Aorta (tissue), 5 donors: ENCODE measurements at regions not wholly inside any gene's neighbourhood (a gene's known extent, or its start where the extent isn't known, plus 50 kb on each side); places are given as distances from the start of the nearest gene placed in this dataset.

Experiments used
- ATAC-seq: fragments of 200-7000 bp; cut with Tn5 transposase; one replicate; pipeline ENCODE4 v1.9.1; 2022; ENCODE audit warnings: moderate library complexity; ENCODE audit not compliant: low FRiP score
- DNase-seq, 2 donors: peaks; one replicate each; pipeline ENCODE4 v3.0.0-alpha.2; 2020
- H3K27ac ChIP-seq, 2 donors: one replicate each; pipeline ENCODE4 v1.5.1; 2013; ENCODE audit warnings: low read length in 2 of 2, mild to moderate bottlenecking in 2 of 2, moderate library complexity in 2 of 2, control low read depth in 1 of 2, inconsistent platforms in 1 of 2, low read depth in 1 of 2
- H3K27me3 ChIP-seq, 2 donors: one replicate each; pipeline ENCODE4 v1.6.1; 2013; ENCODE audit warnings: control low read depth in 1 of 2, low read length in 1 of 2, mild to moderate bottlenecking in 1 of 2, moderate library complexity in 1 of 2; ENCODE audit not compliant: insufficient read depth in 2 of 2, control insufficient read depth in 1 of 2
- H3K36me3 ChIP-seq, 2 donors: one replicate each; pipeline ENCODE4 v1.6.1; 2013; ENCODE audit warnings: control low read depth in 1 of 2, low read length in 1 of 2, mild to moderate bottlenecking in 1 of 2; ENCODE audit not compliant: insufficient read depth in 2 of 2, control insufficient read depth in 1 of 2
- H3K4me1 ChIP-seq, 2 donors: one replicate each; pipeline ENCODE4 v1.6.1; 2013; ENCODE audit warnings: low read length in 2 of 2, control low read depth in 1 of 2, mild to moderate bottlenecking in 1 of 2, moderate library complexity in 1 of 2; ENCODE audit not compliant: insufficient read depth in 2 of 2, control insufficient read depth in 1 of 2
- H3K4me3 ChIP-seq, 2 donors: one replicate each; pipeline ENCODE4 v1.5.1; 2013; ENCODE audit warnings: low read length in 2 of 2, control low read depth in 1 of 2, mild to moderate bottlenecking in 1 of 2
- H3K9me3 ChIP-seq: one replicate; pipeline ENCODE4 v1.6.1; 2013; ENCODE audit warnings: mild to moderate bottlenecking, low read length; ENCODE audit not compliant: control insufficient read depth
- WGBS, 2 donors: extraction: QIAGEN DNeasy Blood & Tissue Kit; methylation state at CpG; one replicate each; pipeline ENCODE4 v1.1.7; 2013; 5-methylcytosine and 5-hydroxymethylcytosine counted together
- intact Hi-C, 2 donors: fragments of 100-400 bp; cut with DNase I; formaldehyde crosslinking; loops; one replicate each; pipeline versions ENCODE4 v1.14.2 to v1.15.0; 2022
- donor health status: healthy with polysubstance abuse.
- donor health status: Bipolar disorder and iron deficiency.
- donor health status: DM: no; HTN: no; CAD: no.
- donor health status: DM: no; HTN: no; CAD: no.
- donor health status: DM: yes; HTN: yes; CAD: no.

DNA sequence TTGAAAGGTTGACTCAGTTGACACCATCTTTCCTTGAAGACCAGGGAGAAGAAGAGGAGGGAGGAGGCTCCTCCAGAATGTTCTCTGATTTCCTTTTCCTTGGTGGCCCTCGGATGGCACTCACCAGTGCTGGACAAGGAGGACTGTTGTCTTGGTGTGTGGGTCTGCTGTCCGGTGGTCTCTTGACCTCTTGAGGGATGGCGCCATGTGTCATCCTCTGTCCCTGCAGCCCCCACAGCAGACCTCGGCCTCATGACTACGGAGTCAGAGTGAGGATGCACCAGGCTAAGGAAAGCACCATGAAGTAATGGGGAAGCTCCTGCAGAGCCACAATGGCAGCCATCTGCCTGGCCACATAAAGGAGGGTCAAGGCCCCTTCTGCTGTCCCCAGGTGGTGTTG is 475.0 kb downstream of the GLRX3 start:
- H3K9me3 ChIP-seq = no peaks in the 10 kb centered on the region
- no peaks in the 10 kb centered on the region for H3K27me3 ChIP-seq
- WGBS, 2 donors = 80 to 85% methylated on average over 5 of the region's 5 CpGs
- DNase-seq = no peak
- no peak overlapping the region for H3K27ac ChIP-seq
- no peak overlapping the region for H3K4me3 ChIP-seq
- H3K4me1 ChIP-seq = no peaks in the 10 kb centered on the region
- intact Hi-C loops = no loop called here
- no peak for ATAC-seq
- no peaks in the 10 kb centered on the region for H3K36me3 ChIP-seq

DNA sequence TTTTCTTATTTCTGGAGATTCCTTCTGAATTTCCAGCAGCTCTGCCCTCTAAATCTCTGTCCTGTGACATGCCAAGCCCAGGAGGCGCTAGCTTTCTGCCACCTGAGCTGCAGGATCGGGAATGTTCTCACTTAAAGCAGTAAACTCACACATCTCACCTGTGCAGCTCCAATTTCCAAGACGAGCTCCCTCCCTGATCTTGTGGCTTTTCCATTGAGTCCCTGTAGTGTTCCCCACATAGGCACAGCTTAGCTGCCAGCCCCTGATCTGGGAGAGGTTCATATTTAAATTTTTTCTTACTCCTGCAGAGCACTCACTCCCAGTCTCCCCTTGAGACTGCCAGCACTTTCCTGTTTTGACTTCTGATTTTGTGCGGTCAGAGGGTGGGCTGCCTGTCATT is 479.3 kb downstream of the GLRX3 start:
- Histone ChIP-seq H3K9me3 (no peaks in the 10 kb centered on the region), H3K36me3 (no peaks in the 10 kb centered on the region), H3K4me1 (no peaks in the 10 kb centered on the region), H3K4me3 (no peak overlapping the region), H3K27me3 (no peaks in the 10 kb centered on the region), H3K27ac (no peak overlapping the region)
- 7% methylated on average over 4 of the region's 4 CpGs for WGBS, 2 donors
- DNase-seq (no peak), ATAC-seq (no peak)
- intact Hi-C loops = no loop called here

DNA sequence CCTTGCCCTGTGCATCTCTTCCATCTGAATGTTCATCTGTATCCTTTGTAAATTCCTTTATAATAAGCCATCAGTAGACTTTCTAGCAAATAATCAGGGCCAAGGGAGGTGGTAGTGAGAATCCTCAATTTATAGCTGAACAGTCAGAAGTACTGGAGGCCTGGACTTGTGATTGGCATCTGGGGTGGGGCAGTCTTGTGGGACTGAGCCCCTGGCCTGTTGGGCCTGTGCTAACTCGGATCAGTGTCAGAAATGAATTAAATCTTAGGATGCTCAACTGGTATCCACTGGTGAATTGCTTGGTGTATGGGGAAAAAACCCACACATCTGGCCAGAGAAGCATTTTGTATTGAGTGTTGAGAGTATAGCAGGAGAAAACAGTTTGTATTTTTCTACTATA is 481.8 kb downstream of the GLRX3 start:
- WGBS, 2 donors = 17 to 41% methylated on average over 1 of the region's 1 CpG
- ATAC-seq (no peak), DNase-seq (no peak)
- H3K4me1 ChIP-seq = no peaks in the 10 kb centered on the region
- no peak overlapping the region for H3K4me3 ChIP-seq
- H3K27me3 ChIP-seq = no peaks in the 10 kb centered on the region
- intact Hi-C loops = no loop called here
- H3K27ac ChIP-seq = no peak overlapping the region
- H3K9me3 ChIP-seq = no peaks in the 10 kb centered on the region
- no peaks in the 10 kb centered on the region for H3K36me3 ChIP-seq

DNA sequence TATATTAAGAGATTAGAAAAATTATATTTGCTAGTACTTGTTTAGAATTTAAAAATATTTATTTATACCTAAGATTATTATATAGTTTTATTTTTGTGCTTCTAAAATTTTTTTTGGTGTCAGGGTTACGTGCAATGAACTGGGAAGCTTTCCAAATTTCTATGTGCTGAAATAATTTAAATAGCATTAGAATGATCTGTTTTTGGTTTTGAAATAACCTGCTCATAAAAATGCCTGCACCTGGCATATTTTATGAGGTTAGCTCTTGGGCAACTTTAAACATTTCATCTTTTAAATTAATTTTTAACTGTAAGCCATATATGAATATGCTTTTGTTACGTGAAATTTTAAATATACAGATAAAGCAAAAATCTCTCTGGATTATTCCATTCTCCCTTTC is 482.5 kb downstream of the GLRX3 start:
- no peaks in the 10 kb centered on the region for H3K4me1 ChIP-seq
- H3K36me3 ChIP-seq = no peaks in the 10 kb centered on the region
- no peak overlapping the region for H3K27ac ChIP-seq
- intact Hi-C loops = no loop called here
- H3K27me3 ChIP-seq = no peaks in the 10 kb centered on the region
- no peak for DNase-seq
- no peak overlapping the region for H3K4me3 ChIP-seq
- WGBS, 2 donors = 6 to 9% methylated on average over 2 of the region's 2 CpGs
- ATAC-seq = no peak
- H3K9me3 ChIP-seq = no peaks in the 10 kb centered on the region

DNA sequence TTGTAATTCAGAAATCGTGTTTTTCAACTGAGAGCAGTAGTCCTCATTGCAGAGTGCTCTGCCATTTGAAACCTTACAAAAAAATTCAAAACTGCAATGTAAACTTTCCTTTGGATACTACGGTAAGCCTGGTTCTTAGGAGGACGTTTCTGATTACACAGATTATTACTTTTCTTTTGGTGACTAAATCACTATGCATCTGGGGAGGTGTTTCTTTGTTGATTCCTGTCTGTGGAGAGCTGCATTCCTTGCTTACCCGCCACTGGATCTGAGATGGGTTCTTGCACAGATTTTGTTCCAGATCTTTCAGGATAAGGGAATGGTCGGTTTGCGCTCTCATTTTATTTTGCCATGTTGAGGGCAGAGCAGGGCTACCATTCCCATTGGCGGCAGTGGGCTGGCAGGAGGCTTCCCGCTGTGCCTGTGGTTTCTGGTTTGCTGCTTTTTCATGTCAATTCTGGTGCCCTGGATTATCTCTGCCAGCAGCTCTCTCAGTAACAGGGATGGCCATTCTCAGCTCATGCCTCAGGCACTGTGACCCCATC is 485.1 kb downstream of the GLRX3 start:
- H3K36me3 ChIP-seq = no peaks in the 10 kb centered on the region
- ATAC-seq (no peak), DNase-seq (no peak)
- intact Hi-C loops = no loop called here
- H3K9me3 ChIP-seq = no peaks in the 10 kb centered on the region
- no peak overlapping the region for H3K4me3 ChIP-seq
- H3K27ac ChIP-seq = no peak overlapping the region
- 52 to 55% methylated on average over 8 of the region's 8 CpGs for WGBS, 2 donors
- H3K27me3 ChIP-seq = no peaks in the 10 kb centered on the region
- H3K4me1 ChIP-seq = no peaks in the 10 kb centered on the region

DNA sequence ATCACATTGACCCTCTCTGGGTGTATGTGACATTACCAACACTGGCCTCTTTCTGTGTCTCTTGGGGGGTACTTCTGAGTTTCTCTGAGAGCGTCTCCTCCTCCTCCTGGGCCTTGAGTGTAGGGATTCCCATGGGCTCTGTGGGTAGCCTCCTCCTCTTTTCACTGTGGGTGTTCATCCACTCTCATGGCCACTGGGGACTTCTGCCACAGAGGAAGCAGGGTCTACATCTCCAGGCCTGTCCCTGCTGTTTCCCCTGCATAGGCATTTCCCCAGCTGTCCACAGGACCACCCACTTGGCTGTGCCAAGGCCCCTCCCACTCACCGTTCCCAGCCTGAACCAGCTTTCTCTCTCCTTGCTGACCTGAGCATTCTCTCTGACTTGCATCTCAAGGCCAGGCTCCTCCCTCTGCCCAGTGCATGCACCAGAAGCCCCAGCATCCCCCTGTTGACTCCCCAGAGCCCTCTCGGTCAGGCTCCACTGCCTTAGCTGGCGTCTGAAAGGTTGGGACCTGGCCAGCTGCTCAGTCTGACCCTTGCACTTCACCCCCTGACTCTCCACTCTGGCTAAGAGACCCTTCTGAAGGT is 487.6 kb downstream of the GLRX3 start:
- DNase-seq = no peak
- no peak overlapping the region for H3K27ac ChIP-seq
- intact Hi-C loops = no loop called here
- 18 to 19% methylated on average over 4 of the region's 4 CpGs for WGBS, 2 donors
- H3K27me3 ChIP-seq = no peaks in the 10 kb centered on the region
- no peaks in the 10 kb centered on the region for H3K36me3 ChIP-seq
- no peaks in the 10 kb centered on the region for H3K9me3 ChIP-seq
- ATAC-seq = no peak
- no peak overlapping the region for H3K4me3 ChIP-seq
- H3K4me1 ChIP-seq = no peaks in the 10 kb centered on the region

DNA sequence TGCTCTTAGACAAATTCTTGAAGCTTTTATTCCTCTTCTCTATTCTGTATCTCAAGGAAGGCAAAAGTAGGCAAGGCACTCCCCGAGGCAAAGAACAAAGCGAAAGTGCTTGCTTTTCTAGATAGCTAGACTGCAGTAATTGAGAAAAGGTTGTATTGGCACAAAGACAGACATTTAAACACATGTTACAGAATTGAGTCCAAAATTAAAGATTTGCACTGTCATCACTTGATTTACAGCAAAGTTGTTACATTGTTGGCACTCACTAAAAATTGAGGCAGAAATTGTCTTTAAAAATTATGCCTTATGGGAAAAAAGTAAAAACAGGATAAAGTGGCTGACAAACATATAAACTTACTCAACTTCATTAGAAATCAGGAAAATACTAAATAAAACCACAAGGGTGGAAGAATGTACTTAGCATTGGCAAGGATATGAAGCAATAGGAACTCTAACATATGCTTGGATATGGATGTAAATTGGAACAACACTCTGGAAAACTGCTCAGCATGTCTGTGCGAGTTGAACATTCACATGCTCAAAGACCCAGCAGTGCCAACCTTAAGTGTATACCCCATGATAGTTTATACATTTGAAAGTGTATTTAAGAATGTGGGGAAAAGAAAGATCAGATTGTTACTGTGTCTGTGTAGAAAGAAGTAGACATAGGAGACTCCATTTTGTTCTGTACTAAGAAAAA is 491.3 kb downstream of the GLRX3 start:
- ATAC-seq (no peak), DNase-seq (no peak)
- no peaks in the 10 kb centered on the region for H3K4me1 ChIP-seq
- intact Hi-C loops = no loop called here
- H3K4me3 ChIP-seq = no peak overlapping the region
- 60 to 71% methylated on average over 3 of the region's 3 CpGs for WGBS, 2 donors
- H3K27ac ChIP-seq = no peak overlapping the region
- H3K9me3 ChIP-seq = no peaks in the 10 kb centered on the region
- no peaks in the 10 kb centered on the region for H3K36me3 ChIP-seq
- no peaks in the 10 kb centered on the region for H3K27me3 ChIP-seq

DNA sequence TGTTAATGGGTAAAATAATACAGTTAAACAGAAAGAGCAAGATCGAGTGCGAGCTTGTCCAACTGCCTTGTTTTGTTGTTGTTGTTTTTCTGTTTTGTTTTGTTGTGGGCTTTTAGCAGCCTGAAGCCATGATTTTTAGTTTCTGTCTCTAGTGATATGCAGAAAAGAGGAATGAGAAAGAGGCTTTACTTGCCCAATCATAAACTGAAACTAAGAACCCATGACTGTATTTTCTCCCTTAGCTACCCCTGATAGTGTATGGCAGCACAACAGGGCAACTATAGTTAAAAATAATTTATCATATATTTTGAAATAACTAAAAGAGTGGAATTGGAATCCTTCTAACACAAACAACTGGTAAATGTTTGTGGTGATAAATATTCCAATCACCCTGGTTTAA is 493.9 kb downstream of the GLRX3 start:
- intact Hi-C loops = no loop called here
- Histone ChIP-seq H3K4me3 (no peak overlapping the region), H3K27me3 (peaks cover 0 to 4% of the 10 kb centered on the region in 2 donors), H3K27ac (no peak overlapping the region), H3K36me3 (no peaks in the 10 kb centered on the region), H3K4me1 (no peaks in the 10 kb centered on the region), H3K9me3 (peaks cover 1% of the 10 kb centered on the region)
- 85 to 87% methylated on average over 2 of the region's 2 CpGs for WGBS, 2 donors
- DNase-seq (no peak), ATAC-seq (no peak)
